COLO829 (cell line): ENCODE measurements at regions not wholly inside any gene's neighbourhood (a gene's known extent, or its start where the extent isn't known, plus 50 kb on each side); places are given as distances from the start of the nearest gene placed in this dataset.
A peak's percentile ranks its signal among the peaks of the same experiment; 100 is the strongest.

Source experiments
- DNase-seq: peaks from one replicate; pipeline ENCODE4 v3.0.0; 2012; ENCODE audit warnings: low spot score

DNA sequence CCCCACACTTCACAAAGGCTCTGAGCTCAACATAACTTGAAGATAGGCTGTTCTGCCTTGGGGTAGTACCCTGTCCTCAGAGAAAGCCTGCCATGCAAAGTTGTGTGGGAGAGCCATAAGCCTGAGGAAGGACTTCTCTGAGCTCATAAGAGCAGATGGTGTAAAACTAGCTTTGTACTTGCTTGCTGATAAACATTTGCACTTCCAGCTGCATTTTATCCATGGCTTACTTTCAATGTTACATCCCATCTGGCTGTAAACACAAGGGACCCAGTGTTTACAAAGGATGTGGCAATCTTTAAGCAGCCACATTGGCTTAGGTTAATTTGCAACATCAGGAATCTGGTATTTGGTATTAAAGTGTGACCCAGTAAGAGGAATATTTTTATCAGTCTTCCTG is 258.1 kb downstream of the IPO8 start:
- DNase-seq = no peak

DNA sequence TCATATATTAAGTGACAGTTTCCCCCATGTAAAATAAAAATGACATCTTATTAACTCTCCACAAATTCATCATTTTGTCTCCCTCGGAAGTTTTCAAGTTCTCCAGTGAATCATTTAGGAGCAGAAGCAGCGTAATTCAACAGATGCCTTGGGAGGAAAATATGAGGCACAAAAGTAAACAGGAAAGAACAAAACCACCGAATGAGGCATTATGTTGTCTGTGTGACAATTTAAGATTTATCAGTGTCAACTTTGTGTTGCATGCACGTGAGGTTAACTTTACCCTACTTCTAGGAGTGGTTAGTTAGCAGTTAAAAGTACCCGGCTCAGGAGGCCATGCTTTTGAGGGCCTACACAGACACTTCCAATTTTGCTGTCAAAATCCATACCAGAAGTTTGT is 258.6 kb downstream of the IPO8 start:
- DNase-seq = no peak

DNA sequence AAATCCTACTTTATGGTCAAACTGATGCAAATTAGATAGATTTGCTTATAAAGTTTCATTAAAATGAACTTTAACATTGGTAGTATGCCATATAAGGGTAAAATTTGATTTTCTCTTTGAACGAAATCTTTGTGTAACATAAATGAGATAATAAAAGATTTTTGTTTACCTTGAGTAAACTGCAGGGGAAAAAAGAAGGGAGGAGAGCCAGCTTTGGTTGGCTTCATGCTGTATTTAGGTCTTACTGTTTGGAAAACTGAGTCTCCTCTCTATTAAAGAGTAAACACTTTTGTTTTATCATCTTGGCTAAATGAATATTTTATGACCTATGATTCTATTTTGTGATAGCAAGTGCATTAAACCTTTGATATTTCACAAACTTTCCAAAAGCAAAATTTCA is 267.6 kb downstream of the IPO8 start:
- no peak for DNase-seq

DNA sequence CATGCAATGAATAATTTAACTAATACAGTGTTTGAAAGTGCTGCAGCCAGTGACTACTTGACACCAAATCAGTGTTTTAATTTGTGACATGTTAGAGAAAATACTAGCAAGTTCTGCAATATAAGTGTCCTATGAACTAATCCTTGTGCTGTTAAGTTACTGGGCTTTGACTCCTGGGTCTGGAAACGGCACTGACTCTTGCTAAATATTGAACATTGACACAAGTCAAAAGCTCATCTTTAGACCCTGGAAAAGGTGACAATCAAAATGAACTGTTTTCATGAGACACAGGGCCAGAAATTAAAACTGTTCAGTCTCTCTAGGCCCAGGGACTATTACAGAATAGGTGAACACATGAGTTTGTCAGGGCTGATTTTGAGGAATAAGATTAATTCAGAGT is 268.1 kb downstream of the IPO8 start:
- no peak for DNase-seq

DNA sequence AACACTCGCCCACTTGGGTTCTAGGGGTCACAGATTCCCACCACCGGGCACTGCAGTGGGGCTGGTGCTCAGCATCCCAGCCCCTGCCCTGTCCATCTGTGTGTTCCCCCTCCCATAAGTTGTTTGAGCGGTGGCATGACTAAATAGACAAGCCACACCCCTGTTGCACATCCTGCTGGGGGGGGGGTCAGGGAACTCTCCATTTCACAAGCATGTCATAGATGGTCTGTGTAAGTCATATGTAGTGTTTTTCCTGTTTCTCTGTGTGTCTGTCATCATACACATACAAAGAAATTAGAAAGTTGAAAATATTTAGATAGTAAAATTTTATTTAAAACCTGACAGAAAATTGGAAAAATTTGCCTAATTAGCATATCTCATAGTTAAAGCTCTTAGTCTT is 270.2 kb downstream of the IPO8 start:
- no peak for DNase-seq

DNA sequence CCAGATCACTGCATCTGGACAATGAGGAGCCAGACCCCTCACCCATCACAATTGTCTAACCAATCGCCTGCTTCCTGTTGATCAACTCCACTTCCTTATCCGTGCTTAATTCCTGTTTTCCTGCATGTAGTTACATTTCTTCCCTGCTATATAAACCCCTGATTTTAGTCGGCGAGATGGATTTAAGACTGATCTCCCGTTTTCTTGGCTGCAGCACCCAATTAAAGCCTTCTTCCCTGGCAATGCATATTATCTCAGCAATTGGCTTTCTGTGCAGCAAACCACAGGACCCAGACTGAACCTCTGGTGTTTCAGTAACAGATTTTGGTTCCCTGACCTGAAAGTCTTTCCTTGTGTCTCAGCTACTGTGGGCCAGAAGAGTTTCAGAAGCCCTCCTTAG is 272.3 kb downstream of the IPO8 start:
- no peak for DNase-seq

DNA sequence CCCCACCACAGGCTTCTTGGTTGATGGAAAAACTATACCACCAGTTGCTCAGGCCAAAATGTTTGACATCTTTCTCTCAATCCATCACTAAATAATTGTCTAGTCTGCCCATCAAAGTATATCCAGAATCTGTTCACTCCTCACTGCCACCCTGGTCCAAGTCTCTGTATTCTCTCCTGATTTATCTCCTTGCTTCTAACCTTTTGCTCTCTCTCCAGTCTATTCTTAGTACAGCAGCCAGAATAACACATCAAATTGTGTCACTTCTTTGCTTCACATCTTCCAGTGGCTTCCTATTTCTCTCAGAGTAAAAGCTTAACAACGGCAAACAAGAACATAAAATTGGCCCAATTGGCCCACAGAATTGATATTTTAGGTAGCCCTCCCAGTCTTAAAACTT is 272.8 kb downstream of the IPO8 start:
- no peak for DNase-seq

DNA sequence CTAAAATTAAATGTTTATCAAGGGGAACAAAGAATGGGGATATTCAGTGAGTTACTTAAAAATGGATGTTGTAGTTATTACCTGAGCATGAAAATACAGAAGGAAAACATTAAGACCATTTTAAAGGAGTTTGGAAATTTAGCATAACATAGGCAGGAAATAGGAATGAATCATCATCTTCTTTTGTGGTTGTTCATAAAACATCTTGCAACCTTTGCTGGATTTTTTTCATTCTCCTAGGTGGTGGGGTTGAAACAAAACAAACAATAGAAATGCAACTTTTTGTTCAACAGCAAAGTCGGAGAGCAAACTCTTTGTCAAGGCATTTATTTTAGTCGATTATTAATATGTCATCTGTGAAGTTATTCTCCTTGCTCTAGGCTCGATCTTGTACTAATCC is 275.1 kb downstream of the IPO8 start:
- no peak for DNase-seq

DNA sequence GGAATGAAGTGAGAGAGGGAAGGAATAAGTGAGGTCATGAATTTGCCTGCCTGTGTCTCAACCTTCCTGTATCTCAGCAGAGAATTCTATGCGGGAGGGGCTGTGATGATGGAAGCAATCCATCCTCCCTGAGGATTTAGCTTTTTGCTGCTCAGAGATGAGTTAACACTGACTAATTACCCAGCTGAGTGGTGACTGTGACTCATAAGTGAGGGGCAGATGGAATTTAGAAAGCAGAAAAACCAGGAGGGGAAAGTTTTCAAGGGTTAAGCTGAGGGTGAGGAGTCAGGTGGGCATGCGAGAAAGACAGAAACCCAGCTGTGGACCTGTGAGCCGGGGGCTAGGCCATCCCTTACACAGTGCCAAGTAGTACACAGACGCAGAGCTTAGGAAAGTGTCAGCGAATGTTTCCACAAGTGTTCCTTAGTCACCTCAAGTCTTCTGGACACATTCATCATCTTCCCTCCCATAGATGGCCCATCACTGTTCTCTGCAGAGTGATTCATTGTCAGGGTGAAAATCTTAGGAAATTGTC is 277.9 kb downstream of the IPO8 start:
- peak; percentile 51 for DNase-seq

DNA sequence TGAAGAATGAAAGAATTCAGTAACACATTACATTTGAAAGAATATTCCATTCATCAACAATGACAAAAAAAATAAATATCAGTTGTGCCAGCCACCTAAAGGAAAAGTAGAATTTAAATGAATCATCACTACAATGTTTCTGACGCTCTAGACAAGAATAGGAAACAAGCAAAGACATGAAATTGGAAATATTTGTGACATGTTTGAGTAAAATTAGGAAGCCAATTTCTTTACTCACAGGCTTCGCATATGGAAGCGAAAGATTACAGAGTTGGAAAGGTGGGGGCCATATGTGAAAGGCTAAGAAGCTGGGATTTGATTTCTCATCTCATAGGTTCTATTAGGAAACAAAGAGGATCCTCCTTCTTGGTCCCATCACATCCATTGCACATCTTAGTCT is 279.0 kb downstream of the IPO8 start:
- DNase-seq = no peak

DNA sequence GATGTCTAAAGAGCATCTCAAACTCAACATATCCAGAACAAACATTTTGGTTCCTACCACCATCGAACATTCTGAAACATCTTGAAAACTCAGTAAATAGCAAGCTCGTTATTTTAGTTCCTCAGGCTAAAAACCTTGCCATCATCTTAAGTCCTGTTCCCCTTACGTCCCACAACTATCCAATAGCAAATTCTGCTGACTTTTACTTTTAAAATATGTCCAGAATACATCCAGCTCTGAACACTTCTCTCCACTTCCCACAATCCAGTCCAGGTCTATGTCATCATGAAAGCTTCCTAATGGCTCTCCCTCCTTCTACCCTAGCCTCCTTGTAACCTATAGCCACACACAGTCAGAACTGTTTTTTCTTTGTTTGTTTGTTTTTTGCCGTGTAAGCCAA is 279.9 kb downstream of the IPO8 start:
- no peak for DNase-seq

DNA sequence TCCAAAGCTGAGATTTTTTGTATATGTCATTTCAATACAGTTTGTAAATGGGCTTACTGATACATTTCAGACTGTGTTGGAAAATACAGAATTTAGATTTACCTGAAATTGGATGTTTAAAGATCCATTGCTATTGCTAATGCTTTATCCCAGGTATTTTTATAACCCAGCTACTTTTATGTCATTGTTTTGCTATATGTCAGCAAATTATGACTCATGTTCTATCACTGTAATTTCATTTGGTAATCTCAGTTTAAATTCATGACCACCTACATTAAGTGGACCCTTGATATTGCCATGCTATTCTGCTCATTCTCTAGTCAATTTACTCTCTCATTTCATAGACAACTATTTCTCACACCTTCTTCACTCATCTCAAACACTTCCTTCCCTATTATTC is 281.2 kb downstream of the IPO8 start:
- DNase-seq = no peak

DNA sequence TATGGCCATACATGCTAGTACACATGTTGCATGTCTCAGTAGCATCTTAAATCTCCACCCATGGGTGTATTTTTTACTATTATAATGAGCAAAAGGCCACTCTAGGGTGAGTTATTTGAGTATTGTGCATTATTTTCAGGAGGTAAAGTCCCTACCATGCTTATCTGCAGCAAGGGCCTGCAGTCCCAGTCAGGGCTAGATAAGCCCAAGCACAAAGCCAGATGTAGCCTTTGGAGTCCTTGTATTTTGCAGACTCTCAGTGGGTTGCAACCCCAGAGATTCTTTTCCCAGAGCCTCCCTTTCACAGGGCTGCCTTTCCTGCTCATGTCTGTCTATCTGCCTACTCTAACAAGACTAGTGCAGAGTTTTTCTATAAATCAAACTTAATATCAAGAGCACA is 295.3 kb downstream of the IPO8 start:
- no peak for DNase-seq

DNA sequence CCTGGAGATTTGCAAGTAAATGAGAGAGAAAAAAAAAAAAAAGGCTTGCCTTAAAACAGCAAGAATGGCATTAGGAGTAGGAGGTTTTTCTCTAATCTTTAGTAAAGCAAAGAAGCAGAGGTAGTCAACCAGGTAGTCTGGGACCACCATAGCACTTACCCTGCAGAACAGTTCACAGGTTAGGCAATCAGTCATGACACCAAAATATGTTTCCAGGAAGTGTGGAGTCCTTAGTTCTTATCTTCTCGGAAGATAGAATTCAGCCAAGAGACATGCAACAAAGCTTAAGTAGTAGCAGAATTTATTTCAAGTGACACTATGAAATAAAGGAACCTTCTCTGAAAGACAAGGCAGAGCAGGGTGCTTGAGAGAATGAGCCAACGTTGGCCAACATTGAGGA is 295.8 kb downstream of the IPO8 start:
- DNase-seq = no peak

DNA sequence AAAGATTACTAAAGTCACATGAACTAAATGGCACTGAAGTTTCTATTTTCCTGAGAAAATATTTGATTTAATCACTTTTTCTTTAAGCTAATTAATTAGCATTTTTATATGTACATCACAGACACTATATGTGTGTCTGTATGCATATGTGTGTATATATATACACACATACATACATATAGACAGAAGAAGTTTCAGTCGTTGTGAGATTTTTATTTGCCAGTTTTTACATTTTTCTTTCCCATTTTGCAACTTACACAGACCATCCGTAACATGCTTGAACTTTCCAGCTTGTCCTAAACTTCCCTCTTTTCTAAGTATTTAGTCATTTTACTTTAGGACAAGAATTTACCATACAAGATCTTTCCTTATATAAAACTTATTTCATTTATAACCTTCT is 299.1 kb downstream of the IPO8 start:
- DNase-seq = no peak

DNA sequence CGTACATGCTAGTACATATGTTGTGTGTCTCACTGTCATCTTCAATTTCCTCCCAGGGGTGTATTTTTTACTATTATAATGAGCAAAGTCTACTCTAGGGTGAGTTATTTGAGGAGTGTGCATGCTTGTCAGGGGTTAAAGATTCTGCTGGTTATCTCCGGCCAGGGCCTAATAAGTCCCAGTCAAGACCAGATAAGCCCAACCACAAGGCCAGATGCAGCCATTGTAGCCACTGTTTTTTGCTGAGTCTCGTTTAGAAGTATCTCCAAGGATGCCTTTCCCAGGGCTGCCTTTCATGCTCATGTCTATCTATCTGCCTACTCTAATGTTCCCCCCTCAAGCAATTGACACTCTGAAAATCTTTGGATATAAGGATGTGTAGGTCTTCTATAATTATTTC is 300.5 kb downstream of the IPO8 start:
- DNase-seq = no peak

DNA sequence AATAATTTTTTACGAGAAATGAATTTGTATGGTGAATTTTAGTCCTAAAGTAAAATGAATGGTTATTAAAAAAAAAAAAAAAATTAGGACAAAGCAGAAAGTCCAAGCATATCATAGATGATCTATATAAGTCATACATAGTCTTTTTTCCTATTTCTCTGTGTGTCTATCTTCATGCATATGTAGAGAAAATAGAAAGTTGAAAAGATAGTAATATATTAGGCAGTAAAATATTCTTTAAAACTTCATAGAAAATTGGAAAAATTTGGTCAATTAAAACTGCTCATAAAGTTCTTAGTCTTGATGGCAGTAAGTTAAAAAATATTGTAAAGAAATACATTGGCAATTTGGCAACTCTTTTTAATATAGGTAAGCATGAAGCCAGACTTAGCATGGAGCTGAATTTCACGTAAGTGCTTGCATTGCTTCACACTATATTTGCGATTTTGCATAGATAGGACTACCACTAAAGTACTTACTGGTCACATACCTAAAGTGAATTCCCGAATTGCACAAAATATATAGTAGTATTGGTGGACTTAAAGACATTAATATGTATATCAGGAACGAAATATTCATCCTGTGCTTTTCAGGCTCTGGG is 303.8 kb downstream of the IPO8 start:
- no peak for DNase-seq

DNA sequence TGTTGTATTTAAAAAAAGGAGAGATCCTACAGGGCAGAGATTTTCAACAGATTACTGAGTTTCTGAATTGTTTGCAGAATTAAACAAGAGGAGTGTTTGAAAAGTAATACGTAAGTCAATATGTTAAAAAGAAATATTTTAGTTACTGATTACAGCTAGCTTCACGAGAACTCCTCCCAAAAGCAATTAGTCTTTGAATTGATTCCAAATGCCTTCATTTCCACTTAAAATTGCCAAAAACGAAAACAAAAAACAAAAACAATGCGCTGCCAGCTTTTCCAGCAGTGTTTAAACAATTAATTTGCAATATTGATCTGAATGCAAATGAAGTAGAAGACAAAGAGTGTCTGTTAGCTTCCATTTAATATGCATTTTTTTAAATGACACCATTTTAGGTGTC is 310.0 kb downstream of the IPO8 start:
- no peak for DNase-seq

DNA sequence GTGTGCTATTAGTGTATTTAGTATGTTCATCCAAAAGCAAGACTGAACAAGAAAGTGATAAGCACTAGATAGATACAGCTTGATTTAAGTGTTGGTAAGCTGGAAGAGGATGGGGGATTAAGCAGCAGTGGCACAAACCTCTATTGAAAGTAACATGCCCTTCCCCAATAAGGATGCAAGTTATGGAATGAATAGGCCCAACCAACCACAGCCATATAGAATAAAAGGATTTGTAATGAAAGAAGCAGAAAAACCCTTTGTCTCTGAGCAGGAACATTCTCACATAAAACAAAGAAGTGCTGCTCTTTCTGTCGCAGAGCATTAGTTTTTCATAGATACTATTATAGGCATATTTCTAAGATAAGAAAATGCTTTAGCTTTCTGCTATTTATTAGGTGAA is 310.7 kb downstream of the IPO8 start:
- DNase-seq = no peak

DNA sequence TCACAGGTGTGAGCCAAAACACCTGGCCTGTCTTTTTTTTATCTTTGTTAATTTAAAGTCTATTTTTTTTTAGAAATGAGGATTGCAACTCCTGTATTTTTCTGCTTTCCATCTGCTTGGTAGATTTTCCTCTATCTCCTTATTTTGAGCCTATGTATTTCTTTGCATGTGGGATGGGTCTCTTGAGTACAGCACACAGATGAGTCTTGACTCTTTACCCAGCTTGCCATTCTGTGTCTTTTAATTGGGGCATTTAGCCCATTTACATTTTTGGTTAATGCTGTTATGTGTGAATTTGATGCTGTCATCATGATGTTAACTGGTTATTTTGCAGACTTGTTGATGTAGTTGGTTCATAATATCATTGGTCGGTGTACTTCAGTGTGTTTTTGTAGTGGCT is 317.4 kb downstream of the IPO8 start:
- DNase-seq = no peak

DNA sequence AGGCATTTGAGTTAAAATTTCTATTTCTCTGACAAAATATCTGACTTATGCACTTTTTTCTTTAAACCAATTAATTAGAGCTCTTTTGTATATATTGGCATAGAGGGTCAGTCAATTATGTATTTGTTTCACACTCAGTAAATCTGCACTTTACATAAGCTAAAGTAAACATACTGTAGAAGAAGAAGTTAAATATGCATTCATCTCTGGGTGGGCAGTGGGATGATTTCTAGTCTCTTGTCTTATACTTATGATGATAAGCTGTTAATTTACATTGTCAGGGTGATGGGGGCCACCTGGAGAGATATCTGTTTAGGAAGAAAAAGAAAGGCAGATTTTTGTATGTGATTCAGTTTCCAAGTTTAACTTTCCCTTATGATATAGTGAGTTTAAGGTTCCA is 330.8 kb downstream of the IPO8 start:
- no peak for DNase-seq

DNA sequence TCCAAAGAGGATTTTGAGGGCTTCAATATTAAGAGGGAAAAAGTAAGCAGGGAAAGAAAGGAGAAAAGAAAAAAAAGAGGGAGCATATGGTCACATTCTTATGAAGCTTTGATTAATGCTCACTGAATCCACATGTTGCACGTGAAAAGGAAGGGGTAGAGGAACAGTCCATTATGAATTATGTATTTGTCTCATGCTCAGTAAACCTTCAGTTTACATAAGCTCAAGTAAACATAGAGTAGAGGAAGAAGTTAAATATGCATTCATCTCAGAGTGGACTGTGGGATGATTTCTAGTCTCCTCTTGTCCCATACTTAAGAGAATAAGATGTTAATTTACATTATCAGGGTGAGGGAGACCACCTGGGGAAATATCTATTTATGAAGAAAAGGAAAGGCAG is 334.5 kb downstream of the IPO8 start:
- DNase-seq = no peak

DNA sequence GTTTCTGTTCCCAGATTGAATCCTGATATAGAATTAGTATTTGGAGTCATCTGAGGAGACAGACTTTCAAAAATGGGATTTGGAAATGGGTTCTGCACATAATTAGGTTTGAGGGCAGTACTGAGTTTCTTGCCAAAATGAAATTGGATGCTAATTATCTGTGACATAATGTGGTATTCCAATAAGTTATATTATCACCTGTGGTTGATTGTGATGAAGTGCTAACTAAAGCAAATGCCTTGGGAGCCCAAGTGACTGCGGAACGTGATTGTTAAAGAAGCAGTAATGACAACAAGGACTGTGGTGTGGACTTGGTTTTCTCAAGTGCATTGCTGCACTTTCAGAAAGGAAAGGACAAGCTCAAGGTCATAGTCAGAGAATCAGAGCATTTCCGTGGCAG is 337.0 kb downstream of the IPO8 start:
- DNase-seq = no peak

DNA sequence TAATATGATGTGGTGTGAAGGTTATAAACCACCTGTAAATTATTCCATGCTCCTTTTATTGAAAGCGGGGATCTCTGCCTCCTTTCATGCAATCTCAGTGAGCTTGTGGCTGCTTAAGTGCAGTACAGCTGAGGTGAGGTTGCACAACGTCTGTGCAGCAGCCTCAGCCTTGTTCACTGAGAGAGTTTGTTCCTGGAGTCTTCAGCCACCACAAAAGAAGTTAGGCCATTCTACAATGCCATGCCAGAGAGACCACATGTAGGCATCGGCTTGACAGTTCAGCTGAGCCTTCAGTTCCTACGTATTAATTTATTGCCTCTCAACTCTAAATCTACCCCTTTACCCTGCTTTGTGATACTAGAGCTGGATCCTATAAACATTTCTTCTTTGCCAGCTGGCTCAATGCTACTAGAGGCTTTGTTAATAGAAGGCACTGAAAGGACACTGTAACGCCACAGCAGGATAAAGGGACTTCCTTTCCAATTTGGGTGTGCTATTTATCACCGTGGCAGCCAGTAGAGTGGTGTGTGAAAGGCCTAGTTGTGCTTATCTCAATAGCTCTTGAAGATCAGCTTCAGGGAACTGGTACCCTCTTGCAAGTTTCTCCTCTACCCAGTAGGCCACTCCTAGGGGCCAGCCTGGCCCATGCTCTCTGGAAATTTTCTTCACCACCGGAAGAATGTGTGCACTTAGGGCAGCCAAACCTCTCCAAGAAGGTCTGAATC is 337.7 kb downstream of the IPO8 start:
- DNase-seq = no peak
